VCaP (cell line): ENCODE measurements at regions not wholly inside any gene's neighbourhood (a gene's known extent, or its start where the extent isn't known, plus 50 kb on each side); places are given as distances from the start of the nearest gene placed in this dataset.

Experiments used
- H3K27ac ChIP-seq: fragments of 450-650 bp; 2 replicates; pipeline ENCODE4 v1.5.1; 2017
- TF ChIP-seq, protein P1 (sequence below): fragments of 450-650 bp; conservative IDR thresholded peaks from 2 replicates; pipeline ENCODE4 v1.5.1; 2017; ENCODE audit warnings: mild to moderate bottlenecking, moderate library complexity

DNA sequence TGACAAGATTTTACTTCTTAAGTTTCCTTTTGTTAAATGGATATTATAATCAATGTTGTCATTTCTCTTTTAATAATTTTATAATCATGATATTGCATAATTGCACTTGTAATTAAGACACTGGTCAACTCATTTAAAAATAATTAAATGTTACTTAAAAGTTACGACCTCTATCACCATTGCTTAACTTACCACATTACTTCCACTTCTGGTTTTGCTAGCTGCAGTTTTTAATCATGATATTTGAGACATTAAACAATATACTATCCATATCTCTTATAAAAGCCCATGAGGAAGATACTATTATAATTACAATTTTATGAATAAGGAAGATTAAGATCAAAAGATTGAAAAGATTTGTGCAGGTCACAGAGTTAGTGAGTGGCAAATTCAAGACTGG is 502.0 kb downstream of the RNF144A start:
- H3K27ac ChIP-seq = no peak overlapping the region
- TF ChIP-seq, protein P1, sequence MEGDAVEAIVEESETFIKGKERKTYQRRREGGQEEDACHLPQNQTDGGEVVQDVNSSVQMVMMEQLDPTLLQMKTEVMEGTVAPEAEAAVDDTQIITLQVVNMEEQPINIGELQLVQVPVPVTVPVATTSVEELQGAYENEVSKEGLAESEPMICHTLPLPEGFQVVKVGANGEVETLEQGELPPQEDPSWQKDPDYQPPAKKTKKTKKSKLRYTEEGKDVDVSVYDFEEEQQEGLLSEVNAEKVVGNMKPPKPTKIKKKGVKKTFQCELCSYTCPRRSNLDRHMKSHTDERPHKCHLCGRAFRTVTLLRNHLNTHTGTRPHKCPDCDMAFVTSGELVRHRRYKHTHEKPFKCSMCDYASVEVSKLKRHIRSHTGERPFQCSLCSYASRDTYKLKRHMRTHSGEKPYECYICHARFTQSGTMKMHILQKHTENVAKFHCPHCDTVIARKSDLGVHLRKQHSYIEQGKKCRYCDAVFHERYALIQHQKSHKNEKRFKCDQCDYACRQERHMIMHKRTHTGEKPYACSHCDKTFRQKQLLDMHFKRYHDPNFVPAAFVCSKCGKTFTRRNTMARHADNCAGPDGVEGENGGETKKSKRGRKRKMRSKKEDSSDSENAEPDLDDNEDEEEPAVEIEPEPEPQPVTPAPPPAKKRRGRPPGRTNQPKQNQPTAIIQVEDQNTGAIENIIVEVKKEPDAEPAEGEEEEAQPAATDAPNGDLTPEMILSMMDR = no peak

DNA sequence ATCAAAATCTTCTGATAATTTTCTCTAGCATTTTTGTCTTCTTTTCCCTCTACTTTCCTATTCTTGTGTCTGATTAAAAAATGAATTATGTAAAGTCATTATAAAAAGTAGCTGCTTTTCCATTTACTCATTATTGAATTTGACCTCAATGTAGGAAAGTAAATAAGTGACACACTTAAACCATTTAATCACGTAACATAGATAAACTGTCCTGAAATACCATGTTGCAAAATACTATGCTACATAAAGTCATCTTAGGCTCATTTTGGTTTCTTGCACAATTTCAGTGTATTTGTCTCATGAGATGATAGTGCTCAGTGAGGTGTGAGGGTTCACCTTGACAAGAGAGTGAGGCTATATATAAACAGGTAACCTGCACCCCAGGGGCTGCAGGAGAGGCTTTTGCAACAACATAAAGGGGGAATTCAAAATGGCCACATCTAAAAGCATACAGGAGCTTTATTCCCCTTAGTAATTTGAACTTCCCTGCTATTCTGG is 502.7 kb downstream of the RNF144A start:
- TF ChIP-seq, protein P1 = no peak
- no peak overlapping the region for H3K27ac ChIP-seq

DNA sequence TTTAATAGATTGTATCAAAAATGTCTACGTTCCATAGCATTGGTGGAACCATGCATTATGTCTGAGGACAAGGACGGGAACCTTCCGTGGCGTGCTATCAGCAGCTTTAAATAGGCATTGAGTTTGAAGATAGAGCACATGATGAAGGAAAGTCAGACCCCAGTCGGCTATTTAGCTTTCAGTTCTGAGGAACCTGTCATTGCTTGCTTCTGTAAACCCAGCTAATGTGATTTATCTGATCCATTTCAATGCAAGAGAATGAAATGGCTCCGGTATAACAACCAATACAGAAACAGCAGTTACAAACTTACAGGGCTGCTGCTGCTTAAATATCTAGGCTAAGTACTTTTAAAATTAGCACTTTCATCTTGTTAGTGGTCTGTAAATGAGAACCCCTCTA is 503.3 kb downstream of the RNF144A start:
- TF ChIP-seq, protein P1 = no peak
- no peak overlapping the region for H3K27ac ChIP-seq

DNA sequence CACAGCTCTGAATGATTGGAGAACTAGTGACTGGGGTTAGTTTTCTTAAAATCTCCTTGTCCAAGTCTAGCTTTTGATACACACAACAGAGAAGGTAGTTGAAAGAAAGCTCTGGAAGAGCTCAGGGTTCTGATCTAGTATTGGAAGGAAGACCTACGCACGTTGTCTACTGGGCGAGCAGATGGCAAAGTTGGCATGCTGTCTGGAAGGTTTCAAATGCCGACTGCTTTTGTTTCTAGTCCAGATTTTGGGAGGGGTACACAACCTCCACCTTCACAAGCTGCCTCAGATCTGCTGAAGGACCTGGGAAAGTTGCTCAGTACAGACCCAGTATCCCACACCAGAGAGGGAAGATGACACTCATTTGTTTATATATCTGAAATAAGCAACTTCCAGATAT is 507.3 kb downstream of the RNF144A start:
- no peak overlapping the region for H3K27ac ChIP-seq
- TF ChIP-seq, protein P1 = no peak

DNA sequence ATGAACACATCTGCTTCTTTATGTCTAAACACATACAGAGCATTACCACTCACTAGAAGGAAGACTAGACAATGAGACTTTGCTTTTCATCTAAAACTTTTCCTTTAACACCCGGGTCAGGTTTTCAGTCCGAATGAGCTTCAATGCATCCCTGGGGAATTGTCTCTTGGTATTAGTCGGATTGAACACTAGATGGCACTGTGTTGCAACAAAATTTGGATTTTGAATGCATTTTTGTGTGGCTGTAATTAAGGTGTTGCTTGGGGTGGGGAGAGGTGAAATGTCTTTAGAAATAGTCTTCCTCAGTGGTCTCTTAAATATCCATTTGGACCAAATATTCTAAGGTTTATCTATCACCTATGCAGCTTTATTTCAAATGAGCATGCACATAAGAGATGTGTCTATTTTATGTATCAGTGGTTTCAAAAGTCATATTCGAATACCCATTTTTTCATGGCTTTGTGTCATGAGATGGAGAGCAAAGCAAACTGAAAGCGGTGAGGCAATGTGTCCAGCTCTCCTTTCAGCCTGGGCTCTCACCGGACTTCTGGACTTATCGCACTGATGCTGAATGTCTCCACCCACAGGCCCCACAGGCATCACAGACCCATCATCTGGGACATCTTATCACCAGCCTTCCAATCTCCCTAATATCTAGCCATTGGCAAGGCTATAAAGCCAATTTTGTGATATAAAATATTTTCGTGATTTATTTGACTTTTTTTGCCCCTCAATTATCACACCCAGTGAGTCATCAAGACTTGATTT is 510.3 kb downstream of the RNF144A start:
- no peak overlapping the region for H3K27ac ChIP-seq
- TF ChIP-seq, protein P1 = peak; percentile 76

DNA sequence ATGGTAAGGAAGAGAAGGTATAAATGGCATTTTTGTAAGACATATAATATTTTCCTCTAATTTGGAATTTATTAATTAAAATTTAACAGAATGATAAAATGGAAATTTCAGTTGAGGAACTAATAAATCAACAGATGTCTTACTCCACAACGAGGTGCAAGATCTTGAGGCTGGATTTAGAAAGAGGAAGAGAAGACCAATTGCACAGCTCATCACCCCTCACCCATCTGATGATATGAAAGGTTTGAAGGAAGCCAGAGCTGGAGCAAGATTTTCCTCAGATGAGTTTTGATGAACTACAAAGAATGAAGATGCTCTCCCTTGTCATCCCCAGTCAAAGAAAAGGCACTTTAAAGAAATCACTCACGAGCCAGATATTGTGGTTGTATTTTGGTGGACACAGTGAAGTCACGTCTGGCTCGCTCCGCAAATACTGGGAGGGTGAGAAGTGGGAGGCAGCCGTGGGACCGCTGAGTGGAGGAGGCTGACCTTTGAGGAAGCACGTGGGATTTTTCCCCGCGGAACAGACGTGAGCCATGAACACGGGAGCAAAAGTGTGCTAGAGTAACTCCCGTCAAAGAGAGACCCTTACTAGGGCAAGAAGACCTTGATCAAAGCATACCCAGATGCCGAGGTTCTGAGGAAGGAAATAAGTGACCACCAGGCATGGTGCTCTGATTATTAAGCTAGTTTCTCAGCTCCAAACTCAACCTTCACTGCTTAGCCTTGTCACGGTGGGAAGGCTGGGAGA is 511.4 kb downstream of the RNF144A start:
- TF ChIP-seq, protein P1 = no peak
- H3K27ac ChIP-seq = no peak overlapping the region

DNA sequence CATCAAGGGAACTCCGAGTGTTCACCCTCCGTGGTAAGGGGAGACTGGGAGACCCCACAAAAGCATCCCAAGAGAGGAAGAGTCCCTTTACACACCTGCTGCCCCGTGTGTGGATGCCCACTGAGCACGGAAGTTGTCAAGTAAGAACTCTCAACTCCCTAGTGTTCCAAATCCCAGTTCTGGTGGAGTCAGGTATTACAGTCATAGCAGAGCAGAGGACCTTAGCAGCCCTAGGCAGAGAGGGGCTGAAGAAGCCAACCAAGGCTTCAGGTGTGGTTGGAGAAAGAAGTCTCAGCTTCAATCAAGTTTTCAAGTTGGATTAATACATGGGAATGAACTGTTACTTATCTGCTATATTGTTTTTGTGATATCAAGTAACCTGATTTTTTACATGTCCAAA is 512.5 kb downstream of the RNF144A start:
- H3K27ac ChIP-seq = no peak overlapping the region
- TF ChIP-seq, protein P1 = no peak
